Ammon's horn (tissue), 1 donor: ENCODE measurements at regions not wholly inside any gene's neighbourhood (a gene's known extent, or its start where the extent isn't known, plus 50 kb on each side); places are given as distances from the start of the nearest gene placed in this dataset.
"Not testable (repeated sequence)": the region's sequence is repeated elsewhere in the genome, so short reads cannot be mapped to it uniquely, and the experiment has no call there.

Experiments
- DNase-seq: peaks from one replicate; pipeline ENCODE4 v3.0.0-alpha.2; 2016; ENCODE audit warnings: low spot score

- DNase-seq, result no peak
These were observed 143.4 kb upstream of the ITGB1 start for GRCh38 chr10:33101392-33101787.

GRCh38 chr10:33100781-33101391, 142.9 kb upstream of the ITGB1 start:
- DNase-seq, result no peak

GRCh38 chr10:33099748-33100147, 141.7 kb upstream of the ITGB1 start:
- DNase-seq, result no peak

GRCh38 chr10:33098951-33099663, 141.1 kb upstream of the ITGB1 start:
- DNase-seq, result no peak

- no peak for DNase-seq
These were observed 138.1 kb upstream of the ITGB1 start for GRCh38 chr10:33095867-33096815.

GRCh38 chr10:33094263-33095051, 136.4 kb upstream of the ITGB1 start:
- DNase-seq, result no peak

- peak; percentile 39 for DNase-seq
These were observed 135.3 kb upstream of the ITGB1 start for GRCh38 chr10:33093362-33093761.

- no peak for DNase-seq
These were observed 134.6 kb upstream of the ITGB1 start for GRCh38 chr10:33092596-33092995.

- no peak for DNase-seq
These were observed 133.2 kb upstream of the ITGB1 start for GRCh38 chr10:33091201-33091600.

- no peak for DNase-seq
These were observed 131.0 kb upstream of the ITGB1 start for GRCh38 chr10:33088990-33089389.

GRCh38 chr10:33087922-33088321, 129.9 kb upstream of the ITGB1 start:
- DNase-seq, result no peak

- DNase-seq, result no peak
These were observed 129.1 kb upstream of the ITGB1 start for GRCh38 chr10:33087152-33087551.

GRCh38 chr10:33086100-33086499, 128.1 kb upstream of the ITGB1 start:
- no peak for DNase-seq

GRCh38 chr10:33085313-33085833, 127.3 kb upstream of the ITGB1 start:
- no peak for DNase-seq

- no peak for DNase-seq
These were observed 126.4 kb upstream of the ITGB1 start for GRCh38 chr10:33084453-33084852.

GRCh38 chr10:33082373-33082895, 124.4 kb upstream of the ITGB1 start:
- DNase-seq, result no peak

GRCh38 chr10:33080467-33080866, 122.4 kb upstream of the ITGB1 start:
- DNase-seq, result not testable (repeated sequence)

GRCh38 chr10:33074443-33074842, 116.4 kb upstream of the ITGB1 start:
- DNase-seq, result peak; percentile 5

GRCh38 chr10:33073641-33074415, 115.8 kb upstream of the ITGB1 start:
- DNase-seq, result no peak

- DNase-seq, result no peak
These were observed 113.8 kb upstream of the ITGB1 start for GRCh38 chr10:33071857-33072256.

- DNase-seq, result no peak
These were observed 112.1 kb upstream of the ITGB1 start for GRCh38 chr10:33070101-33070500.
